A673 (cell line): ENCODE measurements at regions not wholly inside any gene's neighbourhood (a gene's known extent, or its start where the extent isn't known, plus 50 kb on each side); places are given as distances from the start of the nearest gene placed in this dataset.
"Not testable (repeated sequence)": the region's sequence is repeated elsewhere in the genome, so short reads cannot be mapped to it uniquely, and the experiment has no call there.

Source experiments
- BruUV-seq: library from RNA; stranded (reverse); fragments of 400-500 nt; replicated peaks from 2 replicates; lab custom pipeline; 2021; lab: Mats Ljungman, UMichigan
- CTCF ChIA-PET: fragments of 300-600 bp; sonication (Branson Sonifier 250); formaldehyde crosslinking; loops from one replicate; lab custom pipeline; 2022; ENCODE audit warnings: antibody characterized with exemption; lab: Charles Lee
- POLR2A ChIA-PET: fragments of 300-600 bp; sonication (Branson Sonifier 250); formaldehyde crosslinking; loops from one replicate; lab custom pipeline; 2022; ENCODE audit warnings: antibody characterized with exemption; ENCODE audit not compliant: low non-redundant PET; lab: Charles Lee
- DNase-seq: peaks from one replicate; pipeline ENCODE4 v3.0.0-alpha.2; 2015; ENCODE audit warnings: low spot score
- H3K27ac ChIP-seq: fragments of 200-600 bp; sonication (generic); 2 replicates; pipeline ENCODE4 v1.5.1; 2016; ENCODE audit warnings: mixed run types, low read depth, mild to moderate bottlenecking, mixed read lengths, antibody characterized with exemption, low read length; ENCODE audit not compliant: poor library complexity, severe bottlenecking
- H3K27me3 ChIP-seq: fragments of 200-600 bp; sonication (generic); replicated peaks from 2 replicates; pipeline ENCODE4 v1.6.1; 2017; ENCODE audit warnings: mixed run types, low read depth, mild to moderate bottlenecking, mixed read lengths, antibody characterized with exemption, low read length; ENCODE audit not compliant: insufficient read depth, poor library complexity
- H3K36me3 ChIP-seq: fragments of 200-600 bp; sonication (generic); 2 replicates; pipeline ENCODE4 v1.6.1; 2016; ENCODE audit warnings: mixed run types, mild to moderate bottlenecking, mixed read lengths, antibody characterized with exemption, low read length; ENCODE audit not compliant: insufficient read depth, poor library complexity, severe bottlenecking
- H3K4me1 ChIP-seq: fragments of 200-600 bp; sonication (generic); 2 replicates; pipeline ENCODE4 v1.6.1; 2017; ENCODE audit warnings: mixed run types, mild to moderate bottlenecking, mixed read lengths, antibody characterized with exemption, low read length; ENCODE audit not compliant: insufficient read depth, poor library complexity, severe bottlenecking
- H3K4me3 ChIP-seq: fragments of 200-600 bp; sonication (generic); 2 replicates; pipeline ENCODE4 v1.5.1; 2016; ENCODE audit warnings: low read depth, mixed run types, mild to moderate bottlenecking, mixed read lengths, low read length; ENCODE audit not compliant: poor library complexity, severe bottlenecking
- H3K9me3 ChIP-seq: fragments of 200-600 bp; sonication (generic); 2 replicates; pipeline ENCODE4 v1.6.1; 2016; ENCODE audit warnings: mixed run types, low read depth, mild to moderate bottlenecking, mixed read lengths, antibody characterized with exemption, low read length; ENCODE audit not compliant: poor library complexity, severe bottlenecking
- EZH2 ChIP-seq: fragments of 200-600 bp; sonication (generic); IDR thresholded peaks from 2 replicates; pipeline ENCODE4 v1.6.1; 2017; ENCODE audit warnings: borderline replicate concordance, low read depth, mild to moderate bottlenecking, mixed read lengths, antibody characterized with exemption, low read length; ENCODE audit not compliant: poor library complexity, severe bottlenecking
- intact Hi-C: fragments of 100-400 bp; cut with micrococcal nuclease; formaldehyde crosslinking; loops from one replicate; pipeline ENCODE4 v1.10.0; 2022; ENCODE audit not compliant: unreplicated experiment
- TF ChIP-seq, protein P1 (sequence below): fragments of 300-800, 200-600 bp; sonication (generic); conservative IDR thresholded peaks from 2 replicates; pipeline ENCODE4 v1.5.1; 2017; ENCODE audit warnings: low read depth, mild to moderate bottlenecking, antibody characterized with exemption, low read length, moderate library complexity, mixed read lengths

DNA sequence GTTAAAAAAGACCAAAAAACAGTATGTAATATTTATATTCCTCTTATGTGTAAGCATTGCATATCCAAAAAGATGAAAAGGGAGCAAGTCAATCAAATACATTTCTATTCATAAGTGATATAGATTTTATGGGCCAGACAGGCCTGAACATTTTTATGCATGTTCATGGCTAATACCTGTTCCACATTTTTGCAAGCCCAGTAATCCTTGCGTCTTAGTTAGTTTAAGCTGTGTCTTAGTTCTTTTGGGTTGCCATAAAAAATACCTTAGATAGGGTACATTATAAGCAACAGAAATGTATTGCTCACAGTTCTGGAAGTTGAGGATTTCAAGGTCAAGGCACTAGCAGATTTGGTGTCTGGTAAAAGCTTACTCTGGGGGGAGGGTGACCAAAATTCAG, 342.1 kb downstream of the TAF11L14 start:
- no peaks in the 10 kb centered on the region for H3K4me1 ChIP-seq
- POLR2A ChIA-PET: no interaction called here
- H3K27me3 ChIP-seq: no peaks in the 10 kb centered on the region
- no peak overlapping the region for H3K4me3 ChIP-seq
- H3K27ac ChIP-seq: no peak overlapping the region
- TF ChIP-seq, protein P1, sequence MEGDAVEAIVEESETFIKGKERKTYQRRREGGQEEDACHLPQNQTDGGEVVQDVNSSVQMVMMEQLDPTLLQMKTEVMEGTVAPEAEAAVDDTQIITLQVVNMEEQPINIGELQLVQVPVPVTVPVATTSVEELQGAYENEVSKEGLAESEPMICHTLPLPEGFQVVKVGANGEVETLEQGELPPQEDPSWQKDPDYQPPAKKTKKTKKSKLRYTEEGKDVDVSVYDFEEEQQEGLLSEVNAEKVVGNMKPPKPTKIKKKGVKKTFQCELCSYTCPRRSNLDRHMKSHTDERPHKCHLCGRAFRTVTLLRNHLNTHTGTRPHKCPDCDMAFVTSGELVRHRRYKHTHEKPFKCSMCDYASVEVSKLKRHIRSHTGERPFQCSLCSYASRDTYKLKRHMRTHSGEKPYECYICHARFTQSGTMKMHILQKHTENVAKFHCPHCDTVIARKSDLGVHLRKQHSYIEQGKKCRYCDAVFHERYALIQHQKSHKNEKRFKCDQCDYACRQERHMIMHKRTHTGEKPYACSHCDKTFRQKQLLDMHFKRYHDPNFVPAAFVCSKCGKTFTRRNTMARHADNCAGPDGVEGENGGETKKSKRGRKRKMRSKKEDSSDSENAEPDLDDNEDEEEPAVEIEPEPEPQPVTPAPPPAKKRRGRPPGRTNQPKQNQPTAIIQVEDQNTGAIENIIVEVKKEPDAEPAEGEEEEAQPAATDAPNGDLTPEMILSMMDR: no peak
- no peak for TF ChIP-seq EZH2
- CTCF ChIA-PET: no interaction called here
- intact Hi-C loops: no loop called here
- H3K9me3 ChIP-seq: no peaks in the 10 kb centered on the region
- H3K36me3 ChIP-seq: no peaks in the 10 kb centered on the region
- DNase-seq: no peak
- BruUV-seq: no TSS peak

DNA sequence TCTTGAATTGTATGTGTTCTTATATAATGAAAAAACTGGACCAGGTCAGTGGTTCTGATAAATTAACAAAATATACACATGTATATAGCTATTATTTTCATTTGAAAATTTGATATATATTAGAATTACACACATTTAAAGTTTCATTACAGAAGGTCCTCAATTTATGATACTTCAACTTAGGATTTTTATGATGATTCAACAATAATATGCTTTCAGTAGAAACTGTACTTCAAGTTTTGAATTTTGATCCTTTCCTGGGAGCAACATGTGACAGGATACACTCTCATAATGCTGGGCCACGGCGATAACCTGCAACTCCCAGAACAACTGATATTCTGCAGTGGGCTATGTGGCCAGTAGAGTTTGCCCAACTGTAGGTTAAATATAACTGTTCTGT, 344.7 kb downstream of the TAF11L14 start:
- no TSS peak for BruUV-seq
- no peak for DNase-seq
- no peak overlapping the region for H3K27ac ChIP-seq
- H3K36me3 ChIP-seq: no peaks in the 10 kb centered on the region
- no peaks in the 10 kb centered on the region for H3K9me3 ChIP-seq
- TF ChIP-seq EZH2: no peak
- TF ChIP-seq, protein P1: no peak
- H3K27me3 ChIP-seq: no peaks in the 10 kb centered on the region
- H3K4me3 ChIP-seq: no peak overlapping the region
- ChIA-PET POLR2A (no interaction called here), CTCF (no interaction called here)
- intact Hi-C loops: no loop called here
- H3K4me1 ChIP-seq: no peaks in the 10 kb centered on the region

DNA sequence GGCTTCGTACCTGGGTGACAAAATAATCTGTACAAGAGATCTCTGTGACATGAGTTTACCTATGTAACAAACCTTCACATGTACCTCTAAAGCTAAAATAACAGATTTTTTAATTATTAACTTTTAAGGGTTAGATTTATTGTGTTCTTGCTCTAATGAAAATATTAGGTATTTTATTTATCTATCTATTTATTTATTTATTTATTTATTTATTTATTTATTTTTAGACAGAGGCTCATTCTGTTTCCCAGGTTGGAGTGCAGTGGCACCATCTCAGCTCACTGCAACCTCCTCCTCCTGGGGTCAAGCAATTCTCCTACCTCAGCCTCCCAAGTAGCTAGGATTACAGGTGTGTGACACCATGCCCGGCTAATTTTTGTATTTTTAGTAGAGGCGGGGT, 348.4 kb downstream of the TAF11L14 start:
- H3K4me1 ChIP-seq, CTCF ChIA-PET, POLR2A ChIA-PET: not testable (repeated sequence)

DNA sequence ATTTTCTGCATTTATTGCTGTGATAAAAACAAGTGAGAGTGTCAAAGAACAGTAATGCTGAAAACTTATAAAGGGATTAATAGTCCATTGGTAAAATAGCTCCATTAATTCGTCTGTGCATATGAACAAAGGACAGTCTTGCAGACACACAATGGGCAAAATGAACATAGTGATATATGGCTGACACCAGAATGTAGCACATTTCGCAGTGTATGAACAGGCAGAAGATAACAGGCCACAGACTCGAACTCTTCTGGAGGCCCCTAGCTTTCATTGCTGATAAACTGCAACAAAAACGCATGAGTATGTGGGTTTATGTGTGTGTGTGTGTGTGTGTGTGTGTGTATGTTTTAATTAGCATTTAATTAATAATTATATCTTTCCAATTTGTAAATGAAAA, 354.8 kb downstream of the TAF11L14 start:
- ChIA-PET POLR2A (no interaction called here), CTCF (no interaction called here)
- no peaks in the 10 kb centered on the region for H3K36me3 ChIP-seq
- H3K4me1 ChIP-seq: peaks cover 14% of the 10 kb centered on the region
- no peak for TF ChIP-seq EZH2
- TF ChIP-seq, protein P1: no peak
- intact Hi-C loops: no loop called here
- no peak overlapping the region for H3K4me3 ChIP-seq
- H3K27me3 ChIP-seq: no peaks in the 10 kb centered on the region
- no peak overlapping the region for H3K27ac ChIP-seq
- no TSS peak for BruUV-seq
- no peaks in the 10 kb centered on the region for H3K9me3 ChIP-seq
- no peak for DNase-seq

More for the DNA sequence above, 348.4 kb downstream of the TAF11L14 start:
- DNase-seq, H3K36me3 ChIP-seq, H3K27me3 ChIP-seq, H3K27ac ChIP-seq, intact Hi-C loops, H3K9me3 ChIP-seq, H3K4me3 ChIP-seq, BruUV-seq: not testable (repeated sequence)
